CMK (cell line): ENCODE measurements at regions not wholly inside any gene's neighbourhood (a gene's known extent, or its start where the extent isn't known, plus 50 kb on each side); places are given as distances from the start of the nearest gene placed in this dataset.

ENCODE experiments used
- DNase-seq: peaks from one replicate; pipeline ENCODE4 v3.0.0-alpha.2; 2010; ENCODE audit warnings: low read depth

GRCh38 chr15:95085056-95085455 lies 853.7 kb downstream of the MCTP2 start:
- no peak for DNase-seq

GRCh38 chr15:95086531-95087252 lies 855.3 kb downstream of the MCTP2 start:
- DNase-seq = no peak

GRCh38 chr15:95087253-95087609 lies 855.9 kb downstream of the MCTP2 start:
- DNase-seq = no peak

DNA sequence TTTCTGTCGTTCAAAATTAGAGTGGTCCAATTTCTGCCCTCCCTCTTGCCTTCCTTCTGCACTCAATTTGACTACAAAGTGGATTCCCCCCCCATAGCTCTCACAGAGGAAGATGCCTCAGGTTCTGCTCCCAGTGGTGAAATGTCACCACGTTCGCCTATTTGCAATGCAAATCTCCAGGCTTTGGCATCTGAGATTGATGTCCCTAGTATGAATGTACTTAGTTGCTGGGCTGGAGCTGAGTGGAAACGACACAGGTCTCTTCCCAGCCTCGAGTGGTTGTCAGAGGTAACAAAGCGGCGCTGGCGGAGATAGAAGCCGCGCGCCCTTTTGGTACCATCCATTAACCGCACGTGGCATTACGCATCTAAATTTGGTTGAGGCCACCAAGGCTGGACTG lies 860.1 kb downstream of the MCTP2 start:
- DNase-seq = no peak

GRCh38 chr15:95095250-95095649 lies 863.9 kb downstream of the MCTP2 start:
- DNase-seq = no peak

DNA sequence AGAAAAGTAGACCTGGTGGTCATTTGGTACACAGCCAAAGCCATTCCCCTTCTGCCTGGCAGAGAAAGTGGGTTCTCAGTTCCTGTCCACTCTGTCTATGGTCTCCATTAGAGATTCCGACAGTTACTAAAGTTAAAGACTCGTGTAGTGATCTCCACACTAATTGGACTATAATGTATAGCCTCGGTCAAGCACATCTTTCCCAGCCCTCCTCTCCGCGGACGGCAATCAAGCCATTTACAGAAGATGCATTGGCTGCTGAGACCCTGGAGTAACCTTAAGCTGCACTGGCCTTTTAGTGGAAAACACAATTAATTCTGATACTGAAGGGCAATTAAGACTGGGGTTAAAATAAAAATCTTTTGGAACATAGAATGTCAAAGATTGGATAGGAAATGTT lies 865.3 kb downstream of the MCTP2 start:
- DNase-seq = no peak

DNA sequence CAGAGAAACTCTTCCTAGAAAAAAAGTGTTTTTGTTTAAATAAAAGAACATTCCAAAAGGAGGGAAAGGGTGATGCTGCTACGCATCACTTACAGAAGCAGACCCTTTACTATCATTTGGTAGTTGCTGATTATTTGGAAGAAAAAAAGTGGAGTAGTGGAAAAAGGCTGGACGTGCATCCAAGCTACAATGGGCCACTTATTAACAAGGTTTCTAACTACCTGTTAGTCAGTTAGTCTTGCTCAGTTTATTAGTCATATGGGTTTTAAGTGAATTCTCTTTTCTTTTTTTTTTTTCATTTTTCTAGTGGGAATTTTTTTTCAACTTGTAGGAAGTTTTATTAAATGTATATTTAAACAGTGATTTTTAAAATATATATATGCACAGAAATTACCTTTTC lies 866.0 kb downstream of the MCTP2 start:
- no peak for DNase-seq

GRCh38 chr15:95105229-95105628 lies 873.9 kb downstream of the MCTP2 start:
- no peak for DNase-seq

- DNase-seq = no peak
Measured at GRCh38 chr15:95106801-95107200, 875.4 kb downstream of the MCTP2 start.

GRCh38 chr15:95108673-95109072 lies 877.3 kb downstream of the MCTP2 start:
- DNase-seq = no peak

DNA sequence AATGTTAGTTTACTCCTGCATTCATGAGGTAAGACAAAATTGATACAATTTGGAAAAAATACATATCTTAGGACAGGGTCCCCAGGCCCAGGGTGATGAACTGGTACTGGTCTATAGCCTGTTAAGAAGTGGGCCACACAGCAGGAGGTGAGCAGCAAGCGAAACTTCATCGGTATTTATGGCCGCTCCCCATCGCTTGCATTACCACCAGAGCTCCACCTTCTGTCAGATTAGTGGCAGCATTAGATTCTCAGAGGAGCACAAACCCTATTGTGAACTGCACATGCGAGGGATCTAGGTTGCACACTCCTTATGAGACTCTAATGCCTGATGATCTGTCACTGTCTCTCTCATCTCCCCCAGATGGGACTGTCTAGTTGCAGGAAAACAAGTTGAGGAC lies 880.6 kb downstream of the MCTP2 start:
- no peak for DNase-seq

- no peak for DNase-seq
Measured at GRCh38 chr15:95113041-95113440, 881.7 kb downstream of the MCTP2 start.

- no peak for DNase-seq
Measured at GRCh38 chr15:95119041-95119610, 887.8 kb downstream of the MCTP2 start.

DNA sequence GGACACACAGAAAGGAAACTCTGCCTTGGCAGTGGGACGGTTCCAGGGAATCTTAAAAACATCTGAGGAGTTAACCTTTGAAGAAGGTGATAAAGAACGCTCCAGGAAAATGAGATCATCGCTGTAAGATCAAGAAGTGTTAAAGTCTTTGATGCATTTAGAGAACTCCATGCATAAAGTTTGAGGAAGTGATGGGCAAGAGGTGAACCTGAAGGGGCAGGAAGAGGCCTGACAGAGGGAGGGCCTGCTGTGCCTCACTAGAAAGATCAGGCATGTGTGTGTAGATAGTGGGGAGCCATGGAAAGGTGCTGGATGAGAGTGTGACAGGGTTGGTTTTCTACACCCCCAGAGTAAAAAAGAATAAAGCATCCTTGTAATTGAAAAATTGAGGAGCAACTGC lies 889.2 kb downstream of the MCTP2 start:
- no peak for DNase-seq

- no peak for DNase-seq
Measured at GRCh38 chr15:95121191-95121590, 889.8 kb downstream of the MCTP2 start.

- DNase-seq = no peak
Measured at GRCh38 chr15:95125803-95126202, 894.4 kb downstream of the MCTP2 start.

- DNase-seq = no peak
Measured at GRCh38 chr15:95127356-95127755, 896.0 kb downstream of the MCTP2 start.

- DNase-seq = no peak
Measured at GRCh38 chr15:95129574-95129973, 898.2 kb downstream of the MCTP2 start.

DNA sequence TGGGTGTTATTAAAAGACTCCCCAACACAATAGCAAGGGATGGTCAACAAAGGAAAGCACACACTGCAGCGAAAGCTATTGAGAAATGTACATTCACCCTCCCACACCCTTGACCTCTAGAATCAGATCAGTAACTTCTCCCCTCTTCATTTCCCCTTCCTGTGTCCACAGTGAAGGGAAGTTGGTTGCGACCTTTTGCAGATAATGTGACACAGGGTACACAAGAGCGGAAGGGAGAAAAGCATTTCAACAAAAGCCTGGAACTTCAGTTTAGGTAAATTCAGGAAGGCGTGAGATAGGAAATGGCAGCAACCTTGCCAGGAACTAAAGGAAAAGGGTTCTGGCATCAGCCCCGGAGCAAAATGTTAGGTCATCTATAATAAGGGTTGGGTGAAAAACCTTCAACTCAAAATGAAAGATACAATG lies 899.8 kb downstream of the MCTP2 start:
- no peak for DNase-seq

DNA sequence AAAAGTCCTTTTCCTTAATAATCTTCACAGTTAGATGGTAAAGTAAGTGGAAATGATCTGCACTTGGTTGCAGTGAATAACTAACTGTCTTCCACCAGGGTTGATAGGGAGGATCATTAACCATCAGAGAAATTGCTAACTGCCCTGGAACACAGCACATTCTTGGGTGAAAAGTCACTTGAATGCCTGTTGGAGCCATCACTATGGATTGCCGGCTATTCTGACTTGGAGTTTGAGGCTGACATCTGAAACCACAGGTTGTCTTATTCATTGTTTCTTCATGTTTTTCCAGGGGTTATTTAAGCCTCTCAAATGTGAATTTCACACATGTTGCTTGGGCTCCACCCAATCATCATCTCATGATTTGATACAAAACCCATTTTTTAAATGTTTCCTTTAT lies 901.4 kb downstream of the MCTP2 start:
- no peak for DNase-seq

DNA sequence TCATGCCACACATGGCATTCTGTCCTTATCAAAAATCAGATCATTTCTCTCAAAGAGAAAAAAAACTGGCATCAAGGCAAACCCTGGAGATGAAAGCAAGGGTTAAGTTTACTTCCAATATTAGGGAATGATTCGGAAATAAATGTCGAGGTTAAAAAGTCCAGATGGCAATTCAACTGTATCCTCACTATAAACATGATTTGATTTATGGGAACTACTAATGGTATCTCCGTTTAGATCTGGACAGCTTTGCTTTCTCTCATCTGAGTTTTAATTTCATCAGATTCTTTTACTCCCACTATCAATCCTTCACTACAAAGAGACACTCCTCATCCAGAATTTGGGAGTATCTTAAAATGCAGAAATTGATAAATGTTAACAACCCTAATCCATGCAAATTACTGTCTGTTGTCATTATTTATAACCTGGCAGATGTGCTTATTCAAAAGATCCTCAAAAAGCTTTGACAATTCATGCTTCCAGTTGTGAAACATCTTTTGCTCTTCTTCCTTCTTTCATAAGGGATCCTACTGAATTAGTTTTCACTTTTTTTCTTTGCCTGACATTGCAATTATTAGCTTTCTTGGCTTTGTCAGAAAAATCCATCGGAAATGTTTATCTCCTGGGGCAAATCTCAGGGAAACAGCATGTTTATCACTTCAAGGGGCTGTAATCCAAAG lies 903.2 kb downstream of the MCTP2 start:
- DNase-seq = no peak

GRCh38 chr15:95138604-95139270 lies 907.4 kb downstream of the MCTP2 start:
- no peak for DNase-seq

GRCh38 chr15:95141486-95141885 lies 910.1 kb downstream of the MCTP2 start:
- DNase-seq = no peak
